Activated CD4-positive, alpha-beta T cell treated with anti-CD3 and anti-CD28 coated beads for 36 hours (primary cell): ENCODE measurements at regions not wholly inside any gene's neighbourhood (a gene's known extent, or its start where the extent isn't known, plus 50 kb on each side); places are given as distances from the start of the nearest gene placed in this dataset.
A peak's percentile ranks its signal among the peaks of the same experiment; 100 is the strongest.

Experiments
- ATAC-seq: fragments of 200-7000 bp; cut with Tn5 transposase; one replicate; pipeline ENCODE4 v1.10.0; 2021; ENCODE audit warnings: mild to moderate bottlenecking, moderate library complexity
- CTCF ChIA-PET: fragments of 350-600 bp; sonication (Branson Sonifier 250); formaldehyde crosslinking; loops from one replicate; lab custom pipeline; 2021; ENCODE audit warnings: antibody characterized with exemption; lab: Charles Lee
- POLR2A ChIA-PET: fragments of 350-600 bp; sonication (Branson Sonifier 250); formaldehyde crosslinking; loops from one replicate; lab custom pipeline; 2021; ENCODE audit warnings: antibody characterized with exemption, inconsistent platforms; lab: Charles Lee
- DNase-seq: peaks from one replicate; pipeline ENCODE4 v3.0.0-alpha.2; 2020
- H3K27ac Mint-ChIP-seq: one replicate; pipeline ENCODE4 v1.8.0; 2021; ENCODE audit warnings: mixed read lengths
- H3K27me3 Mint-ChIP-seq: one replicate; pipeline ENCODE4 v1.8.0; 2021; ENCODE audit warnings: mixed read lengths
- H3K36me3 Mint-ChIP-seq: one replicate; pipeline ENCODE4 v1.8.0; 2021; ENCODE audit warnings: low read depth, mixed read lengths
- H3K4me1 Mint-ChIP-seq: one replicate; pipeline ENCODE4 v1.8.0; 2021; ENCODE audit warnings: mixed read lengths
- H3K4me3 Mint-ChIP-seq: one replicate; pipeline ENCODE4 v1.8.0; 2021; ENCODE audit warnings: mild to moderate bottlenecking, moderate library complexity, mixed read lengths
- H3K9me3 Mint-ChIP-seq: one replicate; pipeline ENCODE4 v1.8.0; 2021; ENCODE audit warnings: low read depth, mixed read lengths
- intact Hi-C, 2 experiments: fragments of 100-400 bp; cut with DNase I in 1 of 2; cut with micrococcal nuclease in 1 of 2; formaldehyde crosslinking; loops; one replicate each; pipeline versions ENCODE4 v1.14.2 to v1.15.1; 2022 to 2024; cut with DNase I, micrococcal nuclease

DNA sequence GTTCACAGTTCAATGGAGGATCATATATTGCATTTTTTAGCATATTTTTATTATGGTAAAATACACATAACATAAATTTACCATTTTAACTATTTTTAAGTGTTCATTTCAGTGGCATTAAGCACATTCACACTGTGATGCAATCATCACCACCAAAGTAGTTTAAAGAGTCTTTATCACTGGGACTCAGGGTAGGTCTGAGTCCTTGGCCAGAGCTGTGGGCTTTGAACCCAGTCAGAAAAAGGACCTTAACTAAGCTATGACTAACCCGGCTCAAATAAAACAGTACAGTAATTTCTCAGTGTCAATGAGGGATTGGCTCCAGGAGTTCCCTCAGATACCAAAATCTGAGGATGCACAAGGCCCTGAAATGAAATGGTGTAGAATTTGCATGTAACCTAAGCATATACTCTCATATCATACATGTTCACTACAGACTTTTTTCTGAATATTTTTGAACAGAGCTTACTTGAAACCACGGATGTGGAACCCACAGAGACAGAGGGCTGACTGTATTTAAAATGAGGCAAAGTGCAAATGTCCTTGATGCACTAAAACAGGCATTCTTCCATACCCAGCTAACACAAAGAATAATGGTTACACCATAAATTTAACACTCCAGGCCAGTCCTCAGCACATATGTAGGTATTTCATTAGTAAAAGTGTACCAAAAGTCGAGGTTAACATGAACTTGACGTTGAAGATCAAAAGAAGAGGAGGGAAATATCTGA is 246.2 kb downstream of the LNPK start:
- no peak for ATAC-seq
- H3K4me1 Mint-ChIP-seq: no peaks in the 10 kb centered on the region
- H3K27ac Mint-ChIP-seq: no peak overlapping the region
- intact Hi-C loops: no loop called here
- ChIA-PET POLR2A (no interaction called here), CTCF (interaction anchor here (0.7 kb wide), 1 partner anchor 18 kb away, joined by 3 read pairs; no protein-coding TSS in a partner anchor)
- peaks cover 9% of the 10 kb centered on the region for H3K27me3 Mint-ChIP-seq
- H3K4me3 Mint-ChIP-seq: no peak overlapping the region
- H3K36me3 Mint-ChIP-seq: no peaks in the 10 kb centered on the region
- no peak for DNase-seq
- H3K9me3 Mint-ChIP-seq: no peaks in the 10 kb centered on the region

DNA sequence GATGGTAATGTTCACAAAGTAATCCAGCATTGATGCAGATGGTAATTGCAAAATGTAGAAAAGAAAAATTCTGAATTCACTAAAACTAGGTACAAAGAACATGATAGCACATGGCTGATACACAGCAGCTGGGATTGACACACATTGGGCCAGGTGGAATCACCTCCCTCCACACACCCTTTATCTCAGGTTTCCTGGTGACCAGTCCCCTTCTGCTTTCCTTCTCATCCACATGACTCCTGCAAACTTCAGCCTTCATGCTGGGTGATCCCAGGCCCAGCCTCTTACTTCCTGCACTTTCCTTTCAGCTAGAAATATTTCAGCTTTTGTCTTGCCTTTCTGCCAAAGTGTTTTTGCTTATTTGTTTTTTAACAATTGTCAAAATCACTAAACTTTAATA is 246.9 kb downstream of the LNPK start:
- no peak for ATAC-seq
- no peak for DNase-seq
- Mint-ChIP-seq H3K36me3 (no peaks in the 10 kb centered on the region), H3K27ac (no peak overlapping the region), H3K9me3 (no peaks in the 10 kb centered on the region), H3K4me3 (no peak overlapping the region), H3K4me1 (no peaks in the 10 kb centered on the region), H3K27me3 (peaks cover 9% of the 10 kb centered on the region)
- ChIA-PET POLR2A (no interaction called here), CTCF (no interaction called here)
- intact Hi-C loops: no loop called here

DNA sequence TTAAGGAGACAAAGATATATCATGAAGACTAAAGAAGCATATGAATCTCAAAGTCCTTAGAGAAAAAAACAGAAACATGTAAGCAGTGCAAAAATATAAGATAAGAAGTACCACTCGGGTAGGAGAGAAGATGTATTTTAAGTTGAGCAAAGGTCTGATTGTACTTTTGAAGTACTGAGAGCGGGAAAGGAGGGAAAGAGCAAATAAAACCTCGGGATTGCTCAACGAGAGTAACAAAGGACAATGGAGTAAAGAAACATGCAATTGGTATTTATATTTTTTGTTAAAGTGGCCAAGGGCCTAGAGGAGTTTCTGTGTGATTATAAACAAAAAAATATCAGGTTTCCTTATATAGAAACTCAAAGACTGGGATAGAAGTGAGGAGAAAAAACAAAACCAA is 251.9 kb downstream of the LNPK start:
- Mint-ChIP-seq H3K36me3 (no peaks in the 10 kb centered on the region), H3K4me1 (no peaks in the 10 kb centered on the region)

DNA sequence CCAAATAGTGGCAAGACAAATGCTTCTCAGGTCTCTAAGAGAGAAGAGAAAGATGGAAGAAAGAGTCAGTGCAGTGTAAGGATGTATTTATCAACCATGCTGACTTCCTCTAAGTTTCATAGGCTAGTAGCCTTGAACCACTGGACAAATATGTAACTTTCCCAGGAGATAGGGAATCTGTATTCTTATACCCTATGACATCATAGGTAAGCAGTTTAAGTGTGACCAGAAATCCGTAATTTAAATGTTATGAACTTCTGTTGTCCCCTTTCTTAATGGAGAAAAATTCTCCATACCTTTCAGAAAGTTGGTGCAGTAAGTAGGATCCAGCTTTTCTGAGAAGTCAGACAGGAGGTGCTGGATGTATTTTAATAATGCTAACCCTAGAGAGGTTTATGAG is 256.2 kb downstream of the LNPK start:
- no peak overlapping the region for H3K4me3 Mint-ChIP-seq
- DNase-seq (no peak), ATAC-seq (no peak)
- ChIA-PET CTCF (no interaction called here), POLR2A (no interaction called here)
- H3K4me1 Mint-ChIP-seq: no peaks in the 10 kb centered on the region
- H3K27me3 Mint-ChIP-seq: peaks cover 11% of the 10 kb centered on the region
- H3K27ac Mint-ChIP-seq: no peak overlapping the region
- intact Hi-C loops: no loop called here
- H3K36me3 Mint-ChIP-seq: no peaks in the 10 kb centered on the region
- H3K9me3 Mint-ChIP-seq: no peaks in the 10 kb centered on the region

More for the DNA sequence above, 251.9 kb downstream of the LNPK start:
- DNase-seq: no peak
- Mint-ChIP-seq H3K4me3 (no peak overlapping the region), H3K27me3 (peaks cover 8% of the 10 kb centered on the region), H3K27ac (no peak overlapping the region), H3K9me3 (no peaks in the 10 kb centered on the region)
- CTCF ChIA-PET: no interaction called here
- intact Hi-C loops: no loop called here
- POLR2A ChIA-PET: no interaction called here
- no peak for ATAC-seq

DNA sequence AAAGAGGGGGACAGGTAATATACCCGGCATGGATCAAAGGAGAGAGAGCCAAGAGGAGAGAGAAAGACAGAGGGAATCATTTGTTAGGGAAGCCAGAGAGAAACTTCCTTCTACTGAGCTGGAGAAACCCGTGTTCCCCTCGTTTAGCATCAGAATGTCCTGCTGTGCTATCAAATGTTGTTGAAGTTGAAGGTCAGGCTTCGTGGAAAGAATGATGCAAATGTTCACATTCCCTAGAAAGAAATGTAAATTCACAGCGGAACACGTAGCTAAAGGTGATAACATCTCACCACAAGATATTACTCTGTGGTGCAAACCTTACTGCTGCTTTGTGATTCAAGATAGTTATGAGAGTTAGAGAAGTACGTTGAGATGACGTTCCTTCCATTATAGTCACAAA is 258.1 kb downstream of the LNPK start:
- Mint-ChIP-seq H3K27ac (no peak overlapping the region), H3K36me3 (no peaks in the 10 kb centered on the region), H3K4me1 (no peaks in the 10 kb centered on the region), H3K27me3 (peaks cover 11% of the 10 kb centered on the region), H3K4me3 (no peak overlapping the region), H3K9me3 (no peaks in the 10 kb centered on the region)
- no peak for ATAC-seq
- CTCF ChIA-PET: no interaction called here
- DNase-seq: no peak
- intact Hi-C loops: no loop called here
- POLR2A ChIA-PET: no interaction called here

DNA sequence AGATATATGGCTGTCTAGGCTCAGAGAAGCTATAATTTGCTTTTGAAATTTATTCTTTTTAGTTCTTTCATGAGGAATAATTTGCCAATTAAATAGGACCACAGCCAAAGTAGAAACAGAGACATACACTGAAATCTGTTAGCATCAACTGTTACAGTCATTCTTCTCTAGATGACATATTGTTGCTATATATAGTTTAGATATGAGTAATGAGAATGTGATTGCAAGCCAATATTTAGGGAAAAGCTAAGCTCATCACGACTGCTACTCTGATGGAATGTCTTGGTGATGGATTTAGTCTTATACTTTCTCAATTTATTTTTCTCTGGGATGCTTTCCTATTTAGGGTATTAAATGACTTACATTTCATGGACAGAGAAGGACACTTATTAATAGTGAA is 259.1 kb downstream of the LNPK start:
- ATAC-seq (no peak), DNase-seq (no peak)
- H3K27ac Mint-ChIP-seq: no peak overlapping the region
- peaks cover 11% of the 10 kb centered on the region for H3K27me3 Mint-ChIP-seq
- CTCF ChIA-PET: no interaction called here
- no peak overlapping the region for H3K4me3 Mint-ChIP-seq
- no peaks in the 10 kb centered on the region for H3K36me3 Mint-ChIP-seq
- no peaks in the 10 kb centered on the region for H3K4me1 Mint-ChIP-seq
- no peaks in the 10 kb centered on the region for H3K9me3 Mint-ChIP-seq
- POLR2A ChIA-PET: no interaction called here
- intact Hi-C loops: no loop called here

DNA sequence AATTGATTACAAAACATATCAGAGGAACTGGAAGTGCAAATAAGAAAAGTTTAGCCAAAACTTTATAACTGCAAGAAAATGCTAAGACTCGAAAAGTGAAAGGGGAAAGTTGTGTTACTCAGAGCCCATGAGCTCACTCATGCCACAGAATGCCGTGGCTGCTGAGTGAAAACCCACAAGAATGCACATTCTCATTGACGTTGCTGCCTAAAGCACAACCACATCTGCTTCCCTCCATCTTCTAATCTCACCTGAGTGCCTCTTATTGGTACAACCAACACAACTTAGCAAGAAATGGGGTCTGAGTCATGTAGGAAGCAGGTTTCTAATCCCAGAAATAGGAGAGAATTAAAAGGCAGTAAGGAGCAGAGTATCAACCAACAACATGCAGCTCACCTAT is 259.7 kb downstream of the LNPK start:
- Mint-ChIP-seq H3K9me3 (no peaks in the 10 kb centered on the region), H3K27me3 (peaks cover 14% of the 10 kb centered on the region), H3K4me3 (no peak overlapping the region), H3K27ac (no peak overlapping the region), H3K36me3 (no peaks in the 10 kb centered on the region), H3K4me1 (no peaks in the 10 kb centered on the region)
- no peak for ATAC-seq
- intact Hi-C loops: no loop called here
- peak; percentile 8 for DNase-seq
- CTCF ChIA-PET: interaction anchor here (1.7 kb wide), 1 partner anchor 52 kb away, joined by 3 read pairs; no protein-coding TSS in a partner anchor
- POLR2A ChIA-PET: no interaction called here

DNA sequence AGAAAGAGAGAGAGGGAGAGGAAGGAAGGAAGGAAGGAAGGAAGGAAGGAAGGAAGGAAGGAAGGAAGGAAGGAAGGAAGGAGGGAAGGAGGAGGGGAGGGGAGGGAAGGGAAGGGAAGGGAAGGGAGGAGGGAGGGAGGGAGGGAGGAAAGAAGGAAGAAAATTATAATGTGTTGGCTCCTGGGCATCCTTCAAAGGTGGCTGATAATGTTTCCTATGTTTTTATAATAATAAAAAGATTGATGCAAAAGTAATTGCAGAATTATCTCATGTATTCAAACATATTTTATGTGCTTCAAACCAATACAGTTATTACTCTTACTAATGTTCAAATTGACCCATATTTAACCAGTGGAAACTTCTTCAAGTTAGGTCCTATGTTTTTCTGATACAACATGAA is 260.9 kb downstream of the LNPK start:
- POLR2A ChIA-PET: no interaction called here
- DNase-seq: no peak
- Mint-ChIP-seq H3K4me1 (no peaks in the 10 kb centered on the region), H3K27me3 (peaks cover 10% of the 10 kb centered on the region), H3K4me3 (no peak overlapping the region), H3K27ac (no peak overlapping the region), H3K9me3 (no peaks in the 10 kb centered on the region), H3K36me3 (no peaks in the 10 kb centered on the region)
- intact Hi-C loops: no loop called here
- CTCF ChIA-PET: interaction anchor here (1.7 kb wide), 1 partner anchor 51 kb away, joined by 3 read pairs; no protein-coding TSS in a partner anchor
- no peak for ATAC-seq

DNA sequence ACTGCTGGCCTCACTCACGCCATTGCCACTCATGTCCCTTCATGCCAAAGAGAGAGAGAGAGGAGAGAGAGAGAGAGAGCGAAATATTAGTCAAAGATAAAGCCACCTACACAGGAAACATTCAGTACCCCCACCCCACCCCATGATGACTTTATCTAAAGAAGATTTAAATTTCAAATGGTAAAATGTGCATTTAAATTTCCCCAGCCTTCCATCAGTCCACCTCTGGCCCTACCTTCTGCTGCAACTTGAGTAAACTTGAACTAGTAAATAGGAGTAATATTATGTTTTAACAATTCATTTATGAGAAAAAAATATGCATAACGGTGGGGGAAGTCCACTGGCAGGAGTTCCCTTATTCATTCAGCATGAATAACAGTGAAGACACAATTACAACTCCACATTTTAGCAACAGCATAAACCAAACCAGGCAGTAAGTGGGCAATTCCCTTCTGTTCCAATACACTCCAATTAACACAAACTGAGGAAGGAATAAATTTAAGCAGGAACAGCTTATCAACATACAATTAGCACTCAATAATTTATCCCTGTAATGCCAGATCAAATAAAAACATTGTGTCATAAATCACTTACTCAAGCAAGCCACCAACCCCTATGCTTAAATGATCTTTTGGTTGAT is 264.2 kb downstream of the LNPK start:
- Mint-ChIP-seq H3K27me3 (peaks cover 6% of the 10 kb centered on the region), H3K27ac (no peak overlapping the region), H3K36me3 (no peaks in the 10 kb centered on the region), H3K4me3 (no peak overlapping the region), H3K4me1 (no peaks in the 10 kb centered on the region), H3K9me3 (no peaks in the 10 kb centered on the region)
- intact Hi-C loops: no loop called here
- ATAC-seq (no peak), DNase-seq (no peak)
- CTCF ChIA-PET: interaction anchor here (0.6 kb wide), 1 partner anchor 18 kb away, joined by 3 read pairs; no protein-coding TSS in a partner anchor
- POLR2A ChIA-PET: no interaction called here

DNA sequence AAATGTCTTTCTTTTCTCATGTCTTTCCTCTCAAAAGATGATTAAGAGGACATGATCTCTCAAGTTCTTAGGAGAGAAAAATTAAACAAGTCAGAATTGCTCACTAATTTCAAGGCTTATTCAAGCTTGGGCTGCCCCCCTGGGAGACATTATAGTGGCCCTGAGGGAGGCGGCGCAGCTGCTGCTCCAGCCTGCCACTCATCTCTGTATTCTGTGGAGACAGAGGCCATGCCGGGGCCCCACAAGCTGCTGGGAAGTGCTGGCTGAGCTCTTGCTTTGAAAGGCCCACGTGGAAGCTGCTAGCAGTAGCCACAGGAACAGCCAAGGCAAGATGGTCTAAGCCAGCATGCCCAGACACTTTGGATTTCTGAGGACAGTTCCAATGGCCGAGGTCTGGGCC is 267.4 kb downstream of the LNPK start:
- ATAC-seq: no peak
- no peak overlapping the region for H3K4me3 Mint-ChIP-seq

DNA sequence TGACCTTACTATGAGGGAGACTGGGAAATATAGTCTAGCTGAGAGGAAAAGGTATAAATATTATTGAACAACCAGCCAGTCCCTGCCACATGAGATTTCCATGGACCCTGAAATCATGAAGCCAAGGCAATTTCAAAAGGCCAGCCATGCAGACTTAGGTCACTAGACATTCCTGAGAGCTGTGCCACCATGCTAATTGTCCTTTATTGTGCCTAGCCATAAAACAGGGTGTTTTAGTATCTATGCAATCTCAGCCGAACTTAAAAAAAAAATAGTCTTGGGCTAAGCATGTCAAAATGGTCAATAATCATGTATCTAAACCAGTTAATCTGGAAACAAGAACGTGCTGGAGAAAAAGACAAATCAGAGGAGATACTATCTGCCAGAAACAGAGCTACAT is 269.5 kb downstream of the LNPK start:
- ATAC-seq: no peak

More for the DNA sequence above, 267.4 kb downstream of the LNPK start:
- H3K27ac Mint-ChIP-seq: no peak overlapping the region
- CTCF ChIA-PET: interaction anchor here (0.6 kb wide), 1 partner anchor 155 kb away, joined by 3 read pairs; no protein-coding TSS in a partner anchor
- intact Hi-C loops: no loop called here
- no peaks in the 10 kb centered on the region for H3K36me3 Mint-ChIP-seq
- DNase-seq: no peak
- POLR2A ChIA-PET: no interaction called here
- H3K27me3 Mint-ChIP-seq: peaks cover 6% of the 10 kb centered on the region
- no peaks in the 10 kb centered on the region for H3K4me1 Mint-ChIP-seq
- no peaks in the 10 kb centered on the region for H3K9me3 Mint-ChIP-seq

DNA sequence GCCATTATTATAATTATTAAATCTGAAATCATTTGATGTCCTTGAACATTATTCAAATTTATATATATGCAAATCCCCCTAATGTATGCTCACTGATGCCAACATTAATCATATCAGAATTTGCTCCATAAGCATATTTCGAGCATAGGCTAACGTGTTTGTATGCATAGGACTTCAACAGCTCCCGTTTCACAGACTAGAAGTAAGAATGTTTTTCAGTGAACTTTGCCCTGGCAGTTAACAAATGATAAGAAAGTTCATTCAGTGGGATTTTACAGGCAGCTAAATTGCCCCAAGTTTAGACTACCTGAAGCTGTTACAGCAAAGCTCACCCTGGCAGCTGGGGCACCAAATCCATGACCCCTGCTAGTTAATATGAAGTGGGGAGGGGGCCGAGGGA is 272.0 kb downstream of the LNPK start:
- intact Hi-C loops: no loop called here
- peaks cover 4% of the 10 kb centered on the region for H3K27me3 Mint-ChIP-seq
- ChIA-PET CTCF (no interaction called here), POLR2A (no interaction called here)
- H3K27ac Mint-ChIP-seq: no peak overlapping the region
- ATAC-seq: no peak
- no peaks in the 10 kb centered on the region for H3K36me3 Mint-ChIP-seq
- no peak overlapping the region for H3K4me3 Mint-ChIP-seq
- no peak for DNase-seq
- H3K9me3 Mint-ChIP-seq: no peaks in the 10 kb centered on the region
- H3K4me1 Mint-ChIP-seq: no peaks in the 10 kb centered on the region

More for the DNA sequence above, 269.5 kb downstream of the LNPK start:
- intact Hi-C loops: no loop called here
- no peak overlapping the region for H3K27ac Mint-ChIP-seq
- H3K4me1 Mint-ChIP-seq: no peaks in the 10 kb centered on the region
- no peaks in the 10 kb centered on the region for H3K9me3 Mint-ChIP-seq
- POLR2A ChIA-PET: no interaction called here
- H3K4me3 Mint-ChIP-seq: no peak overlapping the region
- no peak for DNase-seq
- H3K36me3 Mint-ChIP-seq: no peaks in the 10 kb centered on the region
- peaks cover 4% of the 10 kb centered on the region for H3K27me3 Mint-ChIP-seq
- CTCF ChIA-PET: no interaction called here
